ENCODE measurements at regions not wholly inside any gene's neighbourhood (a gene's known extent, or its start where the extent isn't known, plus 50 kb on each side); places are given as distances from the start of the nearest gene placed in this dataset.
"Not testable (repeated sequence)": the region's sequence is repeated elsewhere in the genome, so short reads cannot be mapped to it uniquely, and the experiment has no call there.

GRCh38 chr3:3366386-3366785 is 186.9 kb upstream of the CRBN start:
- H3K27me3 Mint-ChIP-seq = no peaks in the 10 kb centered on the region
- H3K4me3 Mint-ChIP-seq = no peak overlapping the region
- no peak overlapping the region for H3K27ac Mint-ChIP-seq
- DNase-seq = no peak
- Histone ChIP-seq H3K27me3 (ENCODE audit: insufficient read depth, low read length, poor library complexity, severe bottlenecking) (no peaks in the 10 kb centered on the region), H3K9me3 (ENCODE audit: low read length) (no peaks in the 10 kb centered on the region), H3K27ac (ENCODE audit: low read depth, low read length) (no peak overlapping the region), H3K4me3 (ENCODE audit: low read length) (no peak overlapping the region), H3K4me1 (ENCODE audit: insufficient read depth, low read length) (no peaks in the 10 kb centered on the region), H3K36me3 (ENCODE audit: insufficient read depth, low read length) (no peaks in the 10 kb centered on the region)
- H3K9me3 Mint-ChIP-seq = no peaks in the 10 kb centered on the region
- no peaks in the 10 kb centered on the region for H3K4me1 Mint-ChIP-seq
- H3K36me3 Mint-ChIP-seq = no peaks in the 10 kb centered on the region
- ChIA-PET POLR2A (no interaction called here), CTCF (no interaction called here)

DNA sequence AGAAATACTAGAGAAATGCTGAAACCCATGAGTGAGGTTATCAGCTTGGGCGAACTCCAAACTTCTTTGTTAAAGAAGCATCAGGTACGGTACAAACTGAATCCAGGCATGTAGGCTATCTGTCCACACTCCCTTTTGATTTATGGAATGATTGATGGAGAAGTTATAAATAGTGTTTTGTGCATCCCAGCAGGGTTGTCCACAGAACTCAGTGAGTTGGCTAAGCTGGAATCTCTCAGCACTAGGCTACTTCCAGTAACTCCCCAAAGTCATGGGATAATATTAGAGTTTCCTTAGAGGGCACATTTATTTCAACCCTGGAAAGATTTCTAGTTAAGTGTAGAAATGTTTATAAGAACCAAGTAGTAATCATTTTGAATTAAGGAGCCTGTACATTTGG is 186.2 kb upstream of the CRBN start:
- no peaks in the 10 kb centered on the region for H3K27me3 ChIP-seq (ENCODE audit: insufficient read depth, low read length, poor library complexity, severe bottlenecking)
- Mint-ChIP-seq H3K27ac (no peak overlapping the region), H3K4me1 (no peaks in the 10 kb centered on the region), H3K36me3 (no peaks in the 10 kb centered on the region), H3K27me3 (no peaks in the 10 kb centered on the region), H3K4me3 (no peak overlapping the region), H3K9me3 (no peaks in the 10 kb centered on the region)
- H3K4me1 ChIP-seq (ENCODE audit: insufficient read depth, low read length) = no peaks in the 10 kb centered on the region
- H3K4me3 ChIP-seq (ENCODE audit: low read length) = no peak overlapping the region
- H3K27ac ChIP-seq (ENCODE audit: low read depth, low read length) = no peak overlapping the region
- no peaks in the 10 kb centered on the region for H3K9me3 ChIP-seq (ENCODE audit: low read length)
- POLR2A ChIA-PET = no interaction called here
- no peaks in the 10 kb centered on the region for H3K36me3 ChIP-seq (ENCODE audit: insufficient read depth, low read length)
- CTCF ChIA-PET = no interaction called here
- DNase-seq = no peak

- ChIA-PET CTCF (no interaction called here), POLR2A (no interaction called here)
Measured at GRCh38 chr3:3356846-3357245, 177.4 kb upstream of the CRBN start.

DNA sequence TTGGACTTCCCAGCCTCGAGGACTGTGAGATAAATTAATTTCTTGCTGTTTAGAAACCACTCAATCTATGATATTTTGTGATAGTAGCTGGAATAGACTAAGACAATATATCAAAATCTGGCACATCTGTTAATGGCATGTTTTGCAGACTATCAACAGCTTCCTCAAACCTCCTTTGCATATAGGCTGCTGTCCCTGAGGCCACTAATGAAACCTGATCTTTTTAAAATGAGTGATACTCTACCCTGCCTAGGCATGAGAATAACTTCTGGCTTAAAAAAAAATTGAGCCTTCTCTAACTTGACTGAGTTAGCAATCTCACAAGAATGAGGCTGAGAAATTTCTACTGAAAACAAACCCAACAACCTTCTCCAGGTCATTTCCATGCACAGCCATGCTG is 176.0 kb upstream of the CRBN start:
- Mint-ChIP-seq H3K27ac (no peak overlapping the region), H3K36me3 (no peaks in the 10 kb centered on the region), H3K9me3 (peaks cover 0 to 4% (median 0%) of the 10 kb centered on the region in 5 donors), H3K4me3 (no peak overlapping the region), H3K4me1 (no peaks in the 10 kb centered on the region), H3K27me3 (no peaks in the 10 kb centered on the region)
- H3K4me3 ChIP-seq (ENCODE audit: low read length) = no peak overlapping the region
- POLR2A ChIA-PET = no interaction called here
- no peaks in the 10 kb centered on the region for H3K4me1 ChIP-seq (ENCODE audit: insufficient read depth, low read length)
- DNase-seq = no peak
- no peaks in the 10 kb centered on the region for H3K27me3 ChIP-seq (ENCODE audit: insufficient read depth, low read length, poor library complexity, severe bottlenecking)
- H3K36me3 ChIP-seq (ENCODE audit: insufficient read depth, low read length) = no peaks in the 10 kb centered on the region
- CTCF ChIA-PET = no interaction called here
- no peaks in the 10 kb centered on the region for H3K9me3 ChIP-seq (ENCODE audit: low read length)
- no peak overlapping the region for H3K27ac ChIP-seq (ENCODE audit: low read depth, low read length)

More at GRCh38 chr3:3356846-3357245, 177.4 kb upstream of the CRBN start:
- Mint-ChIP-seq H3K4me3 (no peak overlapping the region), H3K27ac (no peak overlapping the region), H3K9me3 (peaks cover 0 to 4% (median 0%) of the 10 kb centered on the region in 5 donors), H3K4me1 (no peaks in the 10 kb centered on the region), H3K36me3 (no peaks in the 10 kb centered on the region), H3K27me3 (no peaks in the 10 kb centered on the region)
- no peaks in the 10 kb centered on the region for H3K36me3 ChIP-seq (ENCODE audit: insufficient read depth, low read length)
- no peaks in the 10 kb centered on the region for H3K4me1 ChIP-seq (ENCODE audit: insufficient read depth, low read length)
- H3K27ac ChIP-seq (ENCODE audit: low read depth, low read length) = no peak overlapping the region
- DNase-seq = no peak
- H3K27me3 ChIP-seq (ENCODE audit: insufficient read depth, low read length, poor library complexity, severe bottlenecking) = no peaks in the 10 kb centered on the region
- H3K9me3 ChIP-seq (ENCODE audit: low read length) = no peaks in the 10 kb centered on the region
- no peak overlapping the region for H3K4me3 ChIP-seq (ENCODE audit: low read length)

GRCh38 chr3:3353153-3353552 is 173.7 kb upstream of the CRBN start:
- Mint-ChIP-seq H3K36me3 (no peaks in the 10 kb centered on the region), H3K27me3 (no peaks in the 10 kb centered on the region), H3K4me3 (no peak overlapping the region), H3K27ac (no peak overlapping the region), H3K4me1 (no peaks in the 10 kb centered on the region), H3K9me3 (peaks cover 0 to 4% (median 0%) of the 10 kb centered on the region in 5 donors)
- DNase-seq = no peak
- ChIA-PET POLR2A (no interaction called here), CTCF (no interaction called here)
- Histone ChIP-seq H3K9me3 (ENCODE audit: low read length) (no peaks in the 10 kb centered on the region), H3K27ac (ENCODE audit: low read depth, low read length) (no peak overlapping the region), H3K36me3 (ENCODE audit: insufficient read depth, low read length) (no peaks in the 10 kb centered on the region), H3K4me1 (ENCODE audit: insufficient read depth, low read length) (no peaks in the 10 kb centered on the region), H3K27me3 (ENCODE audit: insufficient read depth, low read length, poor library complexity, severe bottlenecking) (no peaks in the 10 kb centered on the region), H3K4me3 (ENCODE audit: low read length) (no peak overlapping the region)

GRCh38 chr3:3351226-3351625 is 171.7 kb upstream of the CRBN start:
- Histone ChIP-seq H3K4me3 (ENCODE audit: low read length) (no peak overlapping the region), H3K36me3 (ENCODE audit: insufficient read depth, low read length) (no peaks in the 10 kb centered on the region), H3K9me3 (ENCODE audit: low read length) (no peaks in the 10 kb centered on the region), H3K27me3 (ENCODE audit: insufficient read depth, low read length, poor library complexity, severe bottlenecking) (no peaks in the 10 kb centered on the region), H3K4me1 (ENCODE audit: insufficient read depth, low read length) (no peaks in the 10 kb centered on the region), H3K27ac (ENCODE audit: low read depth, low read length) (no peak overlapping the region)
- peaks cover 0 to 4% (median 0%) of the 10 kb centered on the region in 5 donors for H3K9me3 Mint-ChIP-seq
- no peak overlapping the region for H3K4me3 Mint-ChIP-seq
- H3K27ac Mint-ChIP-seq = no peak overlapping the region
- H3K36me3 Mint-ChIP-seq = no peaks in the 10 kb centered on the region
- ChIA-PET CTCF (no interaction called here), POLR2A (no interaction called here)
- DNase-seq = no peak
- no peaks in the 10 kb centered on the region for H3K27me3 Mint-ChIP-seq
- no peaks in the 10 kb centered on the region for H3K4me1 Mint-ChIP-seq

DNA sequence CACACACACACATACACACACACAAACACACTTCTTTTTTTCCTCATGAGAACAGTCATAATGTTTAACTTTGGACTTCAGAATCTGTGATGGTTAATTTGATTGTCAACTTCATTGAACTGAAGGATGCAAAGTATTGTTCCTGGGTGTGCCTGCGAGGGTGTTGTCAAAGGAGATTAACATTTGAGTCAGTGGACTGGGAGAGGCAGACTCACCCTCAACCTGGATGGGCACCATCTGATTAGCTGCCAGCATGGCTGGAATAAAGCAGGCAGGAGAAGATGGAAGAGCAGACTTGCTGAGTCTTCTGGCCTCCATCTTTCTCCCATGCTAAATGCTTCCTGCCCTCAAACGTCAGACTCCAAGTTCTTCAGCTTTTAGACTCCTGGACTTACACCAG is 167.6 kb upstream of the CRBN start:
- CTCF ChIA-PET; H3K27me3 Mint-ChIP-seq; POLR2A ChIA-PET; H3K9me3 ChIP-seq (ENCODE audit: low read length); H3K4me1 Mint-ChIP-seq; DNase-seq; H3K36me3 Mint-ChIP-seq; H3K27me3 ChIP-seq (ENCODE audit: insufficient read depth, low read length, poor library complexity, severe bottlenecking); H3K9me3 Mint-ChIP-seq; H3K4me1 ChIP-seq (ENCODE audit: insufficient read depth, low read length); H3K4me3 ChIP-seq (ENCODE audit: low read length); H3K27ac Mint-ChIP-seq; H3K4me3 Mint-ChIP-seq; H3K27ac ChIP-seq (ENCODE audit: low read depth, low read length); H3K36me3 ChIP-seq (ENCODE audit: insufficient read depth, low read length): not testable (repeated sequence)

DNA sequence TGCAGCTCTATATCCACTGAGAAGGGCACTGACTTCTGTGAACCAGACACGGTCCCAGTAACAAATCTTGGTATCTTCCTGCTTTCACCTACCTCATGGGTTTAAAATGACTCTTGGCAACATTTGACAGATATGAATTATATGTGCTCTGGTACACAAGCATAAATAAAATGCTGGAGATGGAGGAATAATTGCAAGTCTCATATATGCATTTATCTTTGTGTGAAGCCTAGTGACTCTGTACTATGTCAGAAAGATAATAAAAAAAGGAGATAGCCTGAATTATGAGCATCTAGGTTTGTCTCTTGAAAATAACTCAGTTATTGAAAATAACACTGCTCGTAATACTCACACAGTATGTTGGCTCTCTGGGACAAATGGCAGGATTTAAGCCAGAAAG is 167.1 kb upstream of the CRBN start:
- peaks cover 0 to 4% (median 0%) of the 10 kb centered on the region in 5 donors for H3K9me3 Mint-ChIP-seq
- CTCF ChIA-PET = no interaction called here
- H3K27ac Mint-ChIP-seq = no peak overlapping the region
- no peaks in the 10 kb centered on the region for H3K36me3 Mint-ChIP-seq
- H3K4me3 ChIP-seq (ENCODE audit: low read length) = no peak overlapping the region
- no peak overlapping the region for H3K4me3 Mint-ChIP-seq
- no peaks in the 10 kb centered on the region for H3K9me3 ChIP-seq (ENCODE audit: low read length)
- DNase-seq = no peak
- POLR2A ChIA-PET = no interaction called here
- H3K4me1 ChIP-seq (ENCODE audit: insufficient read depth, low read length) = no peaks in the 10 kb centered on the region
- no peaks in the 10 kb centered on the region for H3K27me3 ChIP-seq (ENCODE audit: insufficient read depth, low read length, poor library complexity, severe bottlenecking)
- no peak overlapping the region for H3K27ac ChIP-seq (ENCODE audit: low read depth, low read length)
- no peaks in the 10 kb centered on the region for H3K4me1 Mint-ChIP-seq
- H3K36me3 ChIP-seq (ENCODE audit: insufficient read depth, low read length) = no peaks in the 10 kb centered on the region
- peaks cover 0 to 9% of the 10 kb centered on the region in 2 donors for H3K27me3 Mint-ChIP-seq

GRCh38 chr3:3342141-3342540 is 162.7 kb upstream of the CRBN start:
- Histone ChIP-seq H3K27ac (ENCODE audit: low read depth, low read length) (no peak overlapping the region), H3K27me3 (ENCODE audit: insufficient read depth, low read length, poor library complexity, severe bottlenecking) (no peaks in the 10 kb centered on the region), H3K4me3 (ENCODE audit: low read length) (no peak overlapping the region), H3K36me3 (ENCODE audit: insufficient read depth, low read length) (no peaks in the 10 kb centered on the region), H3K4me1 (ENCODE audit: insufficient read depth, low read length) (no peaks in the 10 kb centered on the region), H3K9me3 (ENCODE audit: low read length) (no peaks in the 10 kb centered on the region)
- H3K4me1 Mint-ChIP-seq = no peaks in the 10 kb centered on the region
- no peak for DNase-seq
- no peak overlapping the region for H3K4me3 Mint-ChIP-seq
- POLR2A ChIA-PET = no interaction called here
- H3K27me3 Mint-ChIP-seq = peaks cover 0 to 9% of the 10 kb centered on the region in 2 donors
- H3K27ac Mint-ChIP-seq = no peak overlapping the region
- peaks cover 0 to 2% (median 0%) of the 10 kb centered on the region in 5 donors for H3K9me3 Mint-ChIP-seq
- CTCF ChIA-PET = no interaction called here
- no peaks in the 10 kb centered on the region for H3K36me3 Mint-ChIP-seq
